HG03442 (cell line): ENCODE measurements at regions not wholly inside any gene's neighbourhood (a gene's known extent, or its start where the extent isn't known, plus 50 kb on each side); places are given as distances from the start of the nearest gene placed in this dataset.
"Not testable (repeated sequence)": the region's sequence is repeated elsewhere in the genome, so short reads cannot be mapped to it uniquely, and the experiment has no call there.

Experiments
- ATAC-seq: cut with Tn5 transposase; IDR thresholded peaks from one replicate; pipeline ENCODE4 v1.9.1; 2021; ENCODE audit warnings: mild to moderate bottlenecking, moderate library complexity; ENCODE audit not compliant: unreplicated experiment

DNA sequence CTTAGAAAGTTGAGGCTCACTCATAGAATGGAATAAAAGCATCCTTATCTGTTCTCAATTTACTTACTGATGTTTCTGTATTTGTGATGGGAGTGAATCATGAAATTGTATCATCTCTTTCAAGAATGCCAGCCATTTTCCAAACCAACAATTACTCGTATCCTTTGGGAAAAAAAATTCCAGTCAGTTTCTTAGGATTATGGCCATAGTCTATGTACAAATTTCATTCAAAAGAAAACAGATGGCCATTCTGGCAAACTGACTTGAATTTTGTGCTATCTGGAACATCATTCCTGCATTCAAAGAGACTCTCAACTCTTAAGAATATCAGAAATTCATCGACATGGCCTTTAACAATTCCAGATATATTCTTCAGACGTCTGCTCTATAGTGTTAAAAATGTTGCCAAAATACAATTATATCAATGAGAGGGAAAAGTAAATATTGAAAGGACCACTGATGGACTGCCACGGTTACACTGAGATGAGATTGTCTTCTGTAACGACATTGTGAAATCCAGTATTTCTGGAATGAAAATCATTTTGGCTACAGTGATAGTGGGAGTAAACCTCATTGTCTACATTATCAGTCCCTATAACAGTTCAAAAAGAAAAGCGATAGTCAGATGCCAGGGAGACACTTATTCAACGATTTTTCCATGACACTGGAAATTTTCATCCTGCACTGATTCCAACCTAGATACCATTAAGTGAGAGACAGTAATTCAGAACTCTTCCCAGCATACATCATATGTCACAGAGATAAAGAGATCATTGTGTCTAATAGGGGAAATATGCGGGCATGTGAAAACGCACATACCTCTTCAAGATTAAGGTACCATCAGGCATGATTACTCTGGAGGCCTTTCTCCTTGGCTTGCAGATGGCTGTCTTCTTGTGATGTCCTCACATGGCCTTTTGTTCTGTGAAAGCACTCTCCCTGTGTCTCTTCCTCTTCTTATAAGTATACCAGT is 953.8 kb upstream of the ALCAM start:
- no peak for ATAC-seq

DNA sequence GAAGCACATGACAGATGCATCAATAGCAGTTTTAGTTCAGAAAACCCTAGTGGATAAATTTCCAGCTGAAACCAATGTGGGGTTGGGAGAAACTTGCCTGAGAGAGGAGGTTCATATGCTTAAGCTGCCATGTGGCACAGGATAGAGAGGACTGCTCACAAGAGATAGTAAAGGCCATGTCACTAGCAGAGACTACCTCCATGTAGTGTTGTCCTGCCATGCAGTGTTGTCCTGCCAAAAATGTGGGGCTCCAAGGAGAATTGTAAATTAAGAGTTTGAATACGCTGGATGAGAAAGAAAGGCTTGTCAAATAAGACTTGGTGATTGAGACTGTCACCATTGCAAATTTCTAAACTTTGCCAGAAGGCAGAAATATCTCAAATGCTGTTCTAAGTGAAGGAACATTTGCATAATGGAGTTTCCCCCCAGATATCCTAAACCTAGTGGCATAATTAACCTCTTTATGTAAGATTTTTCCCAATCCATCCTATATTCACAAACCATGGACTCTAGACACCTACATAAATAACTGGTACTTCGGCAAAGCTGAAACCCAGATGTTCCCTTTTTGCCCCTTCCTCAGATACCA is 938.3 kb upstream of the ALCAM start:
- ATAC-seq, result no peak

DNA sequence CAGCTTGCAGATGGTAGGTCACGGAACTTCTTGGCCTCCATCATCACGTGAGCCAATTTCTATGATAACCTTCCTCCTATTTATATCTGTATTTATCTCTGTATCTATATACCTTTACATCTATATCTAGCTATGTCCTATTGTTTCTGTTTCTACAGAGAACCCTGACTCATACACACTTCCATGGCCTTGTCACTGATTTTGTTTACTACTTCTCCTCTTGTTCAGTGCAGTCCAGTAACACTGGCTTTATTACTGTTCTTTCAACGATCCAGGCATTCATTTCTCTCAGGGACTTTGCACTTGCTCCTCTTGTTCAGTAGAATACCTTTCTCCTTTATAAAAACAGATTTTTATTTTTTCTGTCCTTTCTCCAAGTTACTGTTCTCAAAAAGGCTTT is 937.0 kb upstream of the ALCAM start:
- ATAC-seq, result no peak

DNA sequence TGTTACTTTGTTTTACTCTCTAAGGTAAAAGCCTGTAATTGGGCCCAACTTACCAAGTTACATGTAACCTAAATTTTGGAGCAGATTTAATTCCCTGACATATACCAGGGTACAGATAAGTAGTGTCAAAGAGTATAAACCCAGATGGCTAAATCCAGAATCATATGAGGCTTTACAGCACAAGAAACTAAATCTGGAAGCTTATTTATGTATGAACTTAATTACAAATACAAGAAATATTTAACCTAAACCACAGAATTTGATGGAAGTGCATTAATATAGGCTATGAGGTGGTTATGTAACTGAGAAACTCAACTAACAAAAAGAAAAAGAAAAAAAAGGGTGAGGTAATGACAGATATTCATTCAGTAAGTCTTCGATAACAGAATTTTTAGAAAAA is 930.2 kb upstream of the ALCAM start:
- ATAC-seq, result no peak

DNA sequence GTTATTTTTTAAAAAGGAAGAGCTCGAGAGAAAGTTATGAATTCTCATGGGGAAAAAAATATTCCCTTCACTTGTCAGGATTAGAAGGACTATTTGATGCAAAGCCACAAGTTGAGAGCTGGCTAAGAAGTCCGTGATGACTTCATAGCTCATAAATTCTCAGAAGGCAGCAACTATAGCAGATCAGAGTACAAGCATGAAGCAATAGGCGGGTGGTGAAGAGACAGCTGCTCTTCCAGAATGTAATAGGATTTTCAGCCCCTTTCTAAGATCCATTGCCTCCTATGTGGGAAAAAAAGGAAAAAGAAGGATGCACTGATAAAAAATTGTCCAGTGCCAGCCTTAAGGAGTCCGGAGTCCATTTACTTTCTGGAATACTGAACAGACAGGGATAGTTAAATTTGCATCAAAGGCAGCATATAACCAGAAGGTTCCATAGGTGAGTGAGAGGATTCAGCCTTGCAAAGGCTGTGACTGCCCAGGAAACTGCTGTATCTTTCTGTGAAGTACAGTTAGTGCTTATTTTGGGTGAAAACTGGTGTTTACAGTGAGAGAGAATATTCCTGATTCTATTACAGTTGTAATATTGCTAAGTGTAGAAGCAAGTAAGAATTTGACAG is 929.5 kb upstream of the ALCAM start:
- ATAC-seq, result no peak

DNA sequence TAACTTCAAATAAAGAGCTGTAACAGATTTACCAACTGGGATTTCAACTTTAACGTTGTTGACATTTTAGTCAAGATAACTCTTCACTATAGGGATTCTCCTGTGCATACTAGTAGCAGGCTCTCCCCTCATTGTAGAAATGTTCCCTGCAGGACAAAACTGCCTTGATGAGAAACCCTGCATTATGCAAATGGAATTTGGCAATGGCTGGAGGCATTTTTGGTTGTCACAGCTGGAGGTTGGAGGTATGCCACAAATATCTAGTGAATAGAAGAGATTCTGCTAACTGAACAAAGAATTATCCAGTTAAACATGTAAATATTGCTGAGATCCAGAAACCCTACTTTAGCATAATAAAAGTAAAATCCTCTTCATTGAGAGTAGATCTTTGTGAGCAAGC is 928.8 kb upstream of the ALCAM start:
- no peak for ATAC-seq

DNA sequence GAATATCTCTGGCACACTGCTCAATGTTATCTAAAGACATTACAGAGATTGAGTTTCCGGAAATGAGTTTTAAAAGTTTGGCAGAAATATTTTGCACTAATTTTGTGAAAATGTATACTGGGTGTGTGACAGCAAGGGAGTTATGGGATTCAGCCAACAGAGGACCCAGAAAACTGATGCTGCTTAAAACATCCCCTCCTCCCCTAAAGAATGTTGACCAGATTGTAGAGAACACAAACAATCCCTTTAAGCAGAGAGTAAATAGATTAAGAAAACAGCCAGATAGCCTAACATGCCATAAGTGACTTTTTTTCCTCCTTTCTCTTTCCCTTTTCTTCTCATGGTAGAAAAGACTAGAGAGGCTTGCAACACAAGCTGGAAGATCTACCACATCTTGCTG is 928.0 kb upstream of the ALCAM start:
- ATAC-seq, result no peak

DNA sequence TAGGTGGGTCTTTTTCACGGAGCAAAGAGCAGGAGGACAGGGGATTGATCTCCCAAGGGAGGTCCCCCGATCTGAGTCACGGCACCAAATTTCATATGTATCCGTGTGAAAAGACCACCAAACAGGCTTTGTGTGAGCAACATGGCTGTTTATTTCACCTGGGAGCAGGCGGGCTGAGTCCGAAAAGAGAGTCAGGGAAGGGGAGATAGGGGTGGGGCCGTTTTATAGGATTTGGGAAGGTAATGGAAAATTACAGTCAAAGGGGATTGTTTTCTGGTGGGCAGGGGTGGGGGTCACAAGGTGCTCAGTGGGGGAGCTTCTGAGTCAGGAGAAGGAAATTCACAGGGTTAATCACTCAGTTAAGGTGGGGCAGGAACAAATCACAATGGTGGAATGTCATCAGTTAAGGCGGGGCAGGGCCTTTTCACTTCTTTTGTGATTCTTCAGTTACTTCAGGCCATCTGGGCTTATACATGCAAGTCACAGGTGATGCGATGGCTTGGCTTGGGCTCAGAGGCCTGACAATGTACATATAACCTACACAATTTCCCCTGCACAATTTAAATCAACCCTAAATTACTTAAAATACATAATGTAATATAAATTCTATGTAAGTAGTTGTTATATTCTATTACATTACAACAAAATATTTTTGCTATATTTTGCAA is 921.3 kb upstream of the ALCAM start:
- ATAC-seq, result not testable (repeated sequence)

DNA sequence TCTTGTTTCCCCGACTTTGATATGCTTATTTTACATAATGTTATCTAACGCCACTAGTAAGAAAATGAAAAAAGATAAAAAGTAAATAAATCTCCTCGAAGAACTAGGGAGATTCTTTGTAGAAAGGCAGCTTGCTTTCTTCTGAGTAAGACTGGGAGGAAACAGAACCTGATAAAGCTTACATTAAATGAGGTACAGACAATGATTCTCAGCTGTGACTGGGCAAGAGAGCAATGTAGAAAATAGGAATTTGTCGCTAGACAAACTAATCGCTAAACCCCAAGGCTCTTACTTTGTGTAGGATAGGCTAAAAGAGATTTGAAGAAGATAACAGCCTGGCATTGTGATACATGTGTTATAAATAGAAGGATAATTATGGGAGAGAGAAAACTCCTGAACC is 919.0 kb upstream of the ALCAM start:
- ATAC-seq, result no peak

DNA sequence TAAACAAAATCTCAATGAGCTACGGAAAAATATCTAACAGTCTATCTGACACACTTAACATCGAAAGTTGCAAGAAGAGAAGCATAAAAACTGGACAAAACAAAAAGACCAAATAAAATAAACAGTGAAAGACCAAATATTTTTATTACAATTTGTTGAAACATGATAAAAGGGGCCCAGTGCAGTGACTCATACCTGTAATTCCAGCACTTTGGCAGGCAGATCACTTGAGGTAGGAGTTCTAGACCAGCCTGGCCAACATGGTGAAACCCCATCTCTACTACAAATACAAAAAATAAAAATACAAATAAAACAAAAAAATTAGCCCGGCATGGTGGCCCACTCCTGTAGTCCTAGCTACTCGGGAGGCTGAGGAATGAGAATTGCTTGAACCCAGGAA is 914.0 kb upstream of the ALCAM start:
- ATAC-seq, result no peak

DNA sequence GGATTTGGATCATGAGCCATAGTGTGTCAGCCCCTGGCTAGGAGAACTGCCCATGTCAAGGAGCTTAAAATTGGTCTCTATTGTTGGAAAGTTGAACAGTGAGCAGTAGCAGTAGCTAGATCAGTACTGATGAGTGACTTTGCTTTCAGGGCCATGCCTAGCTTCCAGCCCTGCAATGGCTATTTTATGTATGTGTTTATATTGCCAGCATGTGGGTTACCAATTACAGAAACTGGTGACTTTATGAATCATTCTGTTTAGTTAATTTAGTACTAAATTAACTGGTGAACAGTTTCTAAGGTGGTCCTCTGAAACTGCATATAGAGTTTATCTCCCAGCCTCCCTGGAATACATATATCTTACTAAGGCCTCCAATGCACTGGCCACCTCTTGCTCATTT is 908.1 kb upstream of the ALCAM start:
- no peak for ATAC-seq

DNA sequence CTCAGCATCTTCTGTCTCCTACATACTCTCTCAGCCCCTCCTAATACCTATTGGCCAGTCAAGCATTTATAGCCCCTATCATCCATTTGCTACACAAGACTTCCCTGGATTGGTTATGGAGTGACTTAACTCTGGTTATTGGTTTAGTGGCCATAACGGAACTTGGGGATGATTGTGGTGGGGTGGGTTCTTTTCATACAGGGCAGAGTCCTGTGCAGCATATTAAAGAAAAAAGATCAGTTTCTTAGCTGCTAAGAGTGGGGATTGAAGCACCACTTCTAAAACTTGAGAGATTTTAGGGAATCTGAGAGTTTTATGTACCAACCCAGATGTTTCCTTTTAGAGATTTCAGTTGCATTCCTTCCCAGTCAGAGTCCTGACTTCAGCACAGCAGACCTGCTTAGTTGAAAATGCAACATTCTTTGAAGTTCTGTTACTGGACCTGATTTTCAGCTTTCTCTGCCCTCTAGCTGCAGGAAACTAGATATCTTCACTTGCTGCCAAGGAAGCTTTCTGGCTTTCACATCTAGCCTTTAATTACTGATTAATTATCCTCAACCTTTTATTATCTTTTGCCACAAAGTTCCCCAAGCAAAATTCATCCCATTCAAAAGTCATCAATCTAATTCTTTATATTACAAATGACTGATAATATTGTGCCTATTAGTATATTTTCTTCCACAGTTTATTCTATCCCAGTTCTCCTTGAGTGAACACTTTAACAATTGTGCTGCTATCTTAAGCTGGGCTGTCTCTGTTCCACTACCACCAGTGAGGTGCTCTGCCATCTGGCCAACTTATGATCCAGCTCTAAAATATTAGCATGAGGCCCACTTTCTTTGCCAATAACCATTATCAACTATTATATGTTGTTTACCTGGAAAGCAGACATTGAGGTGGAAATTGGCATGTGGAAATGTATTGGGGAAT is 906.0 kb upstream of the ALCAM start:
- ATAC-seq, result peak; percentile 41

DNA sequence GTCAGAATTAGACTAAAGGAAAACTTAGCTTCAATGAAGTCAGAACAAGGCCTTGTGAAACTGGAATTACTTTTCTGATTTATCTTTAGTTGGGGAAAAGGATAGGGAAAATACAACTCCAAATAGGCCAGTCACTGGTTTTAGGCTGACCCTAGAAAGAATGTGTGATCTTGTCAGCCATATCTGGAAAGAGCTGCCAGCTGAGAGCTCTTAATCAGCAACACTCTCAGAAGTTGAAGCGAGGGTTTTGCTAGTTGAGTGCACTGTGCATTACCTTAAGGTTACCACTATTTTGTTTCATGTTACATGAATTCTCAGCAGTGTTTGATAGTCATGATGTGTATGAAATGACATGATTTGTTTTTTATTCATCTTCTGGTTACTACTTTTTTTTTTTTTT is 905.3 kb upstream of the ALCAM start:
- ATAC-seq, result no peak

DNA sequence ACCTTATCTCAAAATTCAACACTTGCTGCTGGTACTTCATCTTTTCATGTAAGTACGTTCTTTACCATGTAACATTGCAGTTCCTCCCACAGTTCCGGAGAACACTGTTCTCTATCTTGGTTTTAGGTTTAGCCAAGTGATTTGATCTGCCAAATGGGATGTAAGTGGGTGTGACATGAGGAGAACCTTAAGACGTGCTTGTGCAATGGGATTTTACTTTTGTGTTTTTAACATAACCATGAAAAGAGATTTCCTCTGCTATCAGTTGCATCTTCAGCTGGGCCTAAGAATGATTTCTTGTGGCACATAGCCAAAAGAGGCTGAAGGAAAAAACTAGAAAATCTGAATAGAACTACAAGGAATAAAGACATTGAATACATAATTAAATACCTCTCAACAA is 894.5 kb upstream of the ALCAM start:
- no peak for ATAC-seq

DNA sequence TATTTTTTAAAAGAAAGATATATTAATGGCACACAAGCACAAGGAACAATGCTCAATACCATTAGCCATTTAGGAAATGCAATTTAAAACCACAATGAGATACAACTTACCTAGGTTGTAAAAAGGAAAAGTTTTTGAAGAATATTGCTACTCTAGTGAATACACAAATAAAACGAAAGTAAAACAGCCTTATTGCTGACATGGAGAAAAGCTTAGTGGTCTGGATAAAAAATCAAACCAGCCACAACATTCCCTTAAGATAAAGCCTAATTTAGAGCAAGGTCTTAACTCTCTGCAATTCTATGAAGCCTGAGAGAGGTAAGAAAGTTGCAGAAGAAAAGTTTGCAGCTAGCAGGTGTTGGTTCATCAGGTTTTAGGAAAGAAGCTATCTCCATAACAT is 892.7 kb upstream of the ALCAM start:
- ATAC-seq, result no peak

DNA sequence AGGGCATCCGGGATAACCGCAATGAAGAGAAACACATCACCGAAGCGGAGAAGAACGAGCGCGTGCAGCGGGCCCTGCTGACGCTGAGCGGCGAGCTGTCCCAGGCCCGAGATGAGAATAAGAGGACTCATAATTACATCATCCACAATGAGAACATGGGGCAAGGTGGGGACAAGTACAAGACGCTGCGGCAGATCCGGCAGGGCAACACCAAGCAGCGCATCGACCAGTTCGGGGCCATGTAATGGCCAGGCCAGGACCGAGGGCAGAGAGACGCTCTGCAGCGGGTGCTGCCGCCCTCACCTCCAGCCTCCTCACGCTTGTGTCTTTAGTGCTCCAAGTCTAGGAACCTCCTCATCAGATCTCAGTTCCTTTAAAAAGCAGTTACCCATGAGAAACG is 863.7 kb upstream of the ALCAM start:
- no peak for ATAC-seq

DNA sequence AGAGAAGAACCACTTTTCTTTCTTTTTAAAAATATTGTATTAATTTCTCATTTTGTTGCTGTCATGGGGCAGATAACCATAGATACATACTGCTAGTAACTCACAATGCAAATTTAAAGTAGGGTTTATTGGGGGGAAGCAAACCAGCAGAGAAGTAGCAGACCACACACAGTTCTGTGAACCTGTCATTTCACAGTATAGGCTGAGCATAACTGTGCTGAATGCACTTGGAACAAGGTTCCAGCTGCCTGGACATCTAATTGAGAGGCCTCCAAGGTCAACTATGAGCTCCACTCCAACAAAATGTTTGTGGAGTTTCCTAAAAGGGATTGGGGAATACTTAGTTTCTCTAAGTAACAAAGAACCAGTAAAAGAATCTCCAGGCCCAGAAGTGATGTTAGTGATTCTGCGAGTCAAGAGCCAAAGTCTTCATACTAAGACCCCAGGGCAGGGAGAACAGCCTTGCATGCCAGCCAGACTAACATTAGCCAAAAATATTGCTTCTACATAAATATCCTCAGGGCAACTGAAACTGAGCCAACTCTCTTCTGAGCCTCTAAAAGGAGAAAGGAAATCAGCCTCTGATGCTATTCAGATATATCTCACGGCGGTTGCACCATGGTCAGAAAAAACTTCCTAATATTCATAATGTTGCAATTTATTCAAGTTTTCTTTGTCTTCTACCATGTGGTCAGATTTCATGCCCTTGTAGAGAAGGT is 856.4 kb upstream of the ALCAM start:
- ATAC-seq, result no peak

DNA sequence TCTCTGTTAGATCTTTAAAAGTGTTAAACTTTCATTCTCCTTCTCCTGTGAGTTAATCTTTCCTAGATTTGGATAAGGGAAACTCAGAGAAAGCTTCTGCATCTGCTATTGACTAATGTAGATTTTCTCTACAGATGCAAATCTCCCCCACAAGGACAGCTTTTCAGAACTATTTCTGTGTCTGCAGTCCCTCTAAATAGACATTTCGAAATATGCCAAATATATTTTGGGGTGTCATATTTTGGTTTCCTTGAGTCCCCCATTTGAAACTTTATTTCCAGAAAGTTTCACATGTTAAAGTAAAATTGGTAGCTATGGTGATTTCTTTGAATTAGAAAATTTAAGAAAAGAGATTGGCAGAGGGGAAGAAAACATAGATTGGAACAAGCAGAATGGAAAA is 852.3 kb upstream of the ALCAM start:
- ATAC-seq, result no peak

DNA sequence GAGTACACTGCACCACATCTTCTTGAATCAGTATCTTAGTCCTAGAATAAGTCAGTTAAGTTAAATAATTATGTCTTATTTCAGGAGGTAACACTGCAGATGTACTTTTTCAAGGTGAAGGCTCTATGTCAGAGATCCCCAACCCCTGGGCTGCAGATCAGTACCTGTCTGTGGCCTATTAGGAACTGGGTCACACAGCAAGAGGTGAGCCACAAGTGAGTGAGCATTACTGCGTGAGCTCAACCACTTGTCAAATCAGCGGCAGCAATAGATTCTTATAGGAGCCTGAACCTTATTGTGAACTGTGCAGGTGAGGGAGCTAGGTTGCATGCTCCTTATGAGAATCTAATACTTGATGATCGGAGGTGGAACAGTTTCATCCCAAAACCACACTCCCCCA is 851.9 kb upstream of the ALCAM start:
- no peak for ATAC-seq

DNA sequence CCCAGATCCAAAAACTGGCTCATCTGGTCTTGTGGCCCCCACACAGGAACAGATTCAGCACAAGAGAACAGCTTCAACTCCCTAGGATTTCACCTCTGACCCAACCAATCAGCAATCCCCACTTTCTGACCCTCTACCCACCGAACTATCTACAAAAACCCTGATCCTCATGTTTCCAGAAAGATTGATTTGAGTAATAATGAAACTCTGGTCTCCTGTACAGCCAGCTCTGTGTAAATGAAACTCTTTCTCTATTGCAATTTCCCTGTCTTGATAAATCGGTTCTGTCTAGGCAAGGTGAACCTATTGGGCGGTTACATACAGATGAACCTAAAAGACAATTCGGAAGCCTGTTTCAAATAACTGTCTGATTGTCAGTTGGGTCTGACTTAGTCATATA is 847.6 kb upstream of the ALCAM start:
- peak; percentile 23 for ATAC-seq
